Lung (tissue), 11 donors: ENCODE measurements at regions not wholly inside any gene's neighbourhood (a gene's known extent, or its start where the extent isn't known, plus 50 kb on each side); places are given as distances from the start of the nearest gene placed in this dataset.

Experiments
- ATAC-seq: fragments of 200-7000 bp; cut with Tn5 transposase; one replicate; pipeline ENCODE4 v1.9.1; 2020; ENCODE audit warnings: moderate number of reproducible peaks; ENCODE audit not compliant: insufficient read depth, low FRiP score
- DNase-seq, 3 donors: peaks; one replicate each; pipeline ENCODE4 v3.0.0-alpha.2; 2013 to 2017
- H3K27ac ChIP-seq, 2 donors: one replicate each; pipeline ENCODE4 v1.5.1; 2013; ENCODE audit warnings: mild to moderate bottlenecking in 2 of 2, moderate library complexity in 2 of 2, control low read depth in 1 of 2, inconsistent platforms in 1 of 2, low read depth in 1 of 2, low read length in 1 of 2
- H3K27me3 ChIP-seq, 3 donors: one replicate each; pipeline ENCODE4 v1.5.1; 2013; ENCODE audit warnings: low read length in 2 of 3; ENCODE audit not compliant: control insufficient read depth in 3 of 3, insufficient read depth in 3 of 3
- H3K36me3 ChIP-seq, 4 donors: one replicate each; pipeline ENCODE4 v1.5.1; 2013; ENCODE audit warnings: low read length in 4 of 4, mild to moderate bottlenecking in 1 of 4, moderate library complexity in 1 of 4; ENCODE audit not compliant: control insufficient read depth in 4 of 4, insufficient read depth in 4 of 4
- H3K4me1 ChIP-seq, 5 donors: one replicate each; pipeline ENCODE4 v1.5.1; 2013; ENCODE audit warnings: low read length in 5 of 5, mild to moderate bottlenecking in 2 of 5, moderate library complexity in 1 of 5; ENCODE audit not compliant: control insufficient read depth in 5 of 5, insufficient read depth in 5 of 5
- H3K4me3 ChIP-seq: one replicate; pipeline ENCODE4 v1.5.1; 2013; ENCODE audit warnings: mild to moderate bottlenecking, control low read depth, moderate library complexity
- H3K9ac ChIP-seq, 2 donors: one replicate each; pipeline ENCODE4 v1.5.1; 2013; ENCODE audit warnings: low read length in 2 of 2, control low read depth in 1 of 2; ENCODE audit not compliant: insufficient read depth in 1 of 2
- H3K9me3 ChIP-seq, 4 donors: one replicate each; pipeline ENCODE4 v1.5.1; 2013; ENCODE audit warnings: low read length in 3 of 4, mild to moderate bottlenecking in 1 of 4, moderate library complexity in 1 of 4; ENCODE audit not compliant: control insufficient read depth in 4 of 4, insufficient read depth in 3 of 4
- WGBS, 2 donors: extraction: QIAGEN DNeasy Blood & Tissue Kit; methylation state at CpG; one replicate each; pipeline ENCODE4 v1.1.7; 2013; 5-methylcytosine and 5-hydroxymethylcytosine counted together
- TF ChIP-seq, protein P1 (sequence below): IDR thresholded peaks from 2 replicates; pipeline ENCODE4 v1.5.1; 2012; ENCODE audit warnings: mild to moderate bottlenecking; ENCODE audit errors: control extremely low read depth, extremely low read depth
- donor health status: control.
- donor health status: control.
- donor health status: Bipolar disorder and iron deficiency.
- donor health status: healthy.
- donor health status: DM: yes; HTN: yes; CAD: no.

GRCh38 chr16:26281381-26282110 lies 589.8 kb downstream of the HS3ST4 start:
- no peaks in the 10 kb centered on the region for H3K27me3 ChIP-seq
- H3K27ac ChIP-seq = no peak overlapping the region
- peaks cover 0 to 8% (median 1%) of the 10 kb centered on the region in 4 donors for H3K9me3 ChIP-seq
- no peaks in the 10 kb centered on the region for H3K4me1 ChIP-seq
- no peak overlapping the region for H3K4me3 ChIP-seq
- H3K36me3 ChIP-seq = no peaks in the 10 kb centered on the region
- no peak overlapping the region for H3K9ac ChIP-seq
- WGBS, 2 donors = 72 to 78% methylated on average over 8 of the region's 8 CpGs
- DNase-seq (no peak), ATAC-seq (no peak)
- TF ChIP-seq, protein P1, sequence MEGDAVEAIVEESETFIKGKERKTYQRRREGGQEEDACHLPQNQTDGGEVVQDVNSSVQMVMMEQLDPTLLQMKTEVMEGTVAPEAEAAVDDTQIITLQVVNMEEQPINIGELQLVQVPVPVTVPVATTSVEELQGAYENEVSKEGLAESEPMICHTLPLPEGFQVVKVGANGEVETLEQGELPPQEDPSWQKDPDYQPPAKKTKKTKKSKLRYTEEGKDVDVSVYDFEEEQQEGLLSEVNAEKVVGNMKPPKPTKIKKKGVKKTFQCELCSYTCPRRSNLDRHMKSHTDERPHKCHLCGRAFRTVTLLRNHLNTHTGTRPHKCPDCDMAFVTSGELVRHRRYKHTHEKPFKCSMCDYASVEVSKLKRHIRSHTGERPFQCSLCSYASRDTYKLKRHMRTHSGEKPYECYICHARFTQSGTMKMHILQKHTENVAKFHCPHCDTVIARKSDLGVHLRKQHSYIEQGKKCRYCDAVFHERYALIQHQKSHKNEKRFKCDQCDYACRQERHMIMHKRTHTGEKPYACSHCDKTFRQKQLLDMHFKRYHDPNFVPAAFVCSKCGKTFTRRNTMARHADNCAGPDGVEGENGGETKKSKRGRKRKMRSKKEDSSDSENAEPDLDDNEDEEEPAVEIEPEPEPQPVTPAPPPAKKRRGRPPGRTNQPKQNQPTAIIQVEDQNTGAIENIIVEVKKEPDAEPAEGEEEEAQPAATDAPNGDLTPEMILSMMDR = no peak

DNA sequence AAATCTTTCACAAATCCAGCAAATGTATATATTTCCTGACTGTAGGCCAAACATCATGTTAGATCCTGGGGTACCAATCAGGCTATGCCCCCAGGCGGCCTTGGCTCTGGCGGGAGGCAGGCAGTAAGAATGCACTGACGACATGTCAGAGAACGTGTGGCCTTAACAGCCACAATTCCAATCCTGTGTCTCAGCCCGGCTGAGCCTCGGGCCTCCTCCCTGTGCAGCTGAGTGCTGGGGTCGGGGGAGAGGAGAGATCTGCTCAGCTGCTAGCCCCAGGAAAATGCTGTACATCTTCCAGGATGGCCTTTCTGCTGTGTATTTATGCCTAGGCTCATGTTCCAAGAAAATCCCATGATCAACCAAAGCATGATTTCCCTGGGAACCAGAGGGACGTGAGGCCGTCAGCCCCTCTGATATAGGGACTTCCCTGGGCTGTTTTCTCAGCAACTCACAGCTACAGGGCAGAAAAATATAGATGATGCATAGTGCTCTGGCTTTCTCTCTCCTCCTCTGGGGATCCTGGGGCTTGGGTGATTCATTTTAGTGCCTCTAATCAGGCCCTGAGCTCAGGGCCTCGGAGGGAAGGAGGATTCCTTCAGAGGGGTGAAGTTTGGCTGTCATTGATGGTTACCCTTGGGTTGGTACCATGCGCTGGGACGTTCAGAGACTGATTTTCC lies 604.0 kb downstream of the HS3ST4 start:
- TF ChIP-seq, protein P1 = no peak
- H3K4me3 ChIP-seq = no peak overlapping the region
- ATAC-seq = no peak
- no peaks in the 10 kb centered on the region for H3K36me3 ChIP-seq
- no peaks in the 10 kb centered on the region for H3K27me3 ChIP-seq
- 68 to 79% methylated on average over 12 of the region's 12 CpGs for WGBS, 2 donors
- no peaks in the 10 kb centered on the region for H3K4me1 ChIP-seq
- no peaks in the 10 kb centered on the region for H3K9me3 ChIP-seq
- H3K9ac ChIP-seq = no peak overlapping the region
- no peak overlapping the region for H3K27ac ChIP-seq
- DNase-seq = no peak

GRCh38 chr16:26301516-26301915 lies 609.8 kb downstream of the HS3ST4 start:
- H3K9me3 ChIP-seq = no peaks in the 10 kb centered on the region
- no peak overlapping the region for H3K27ac ChIP-seq
- no peaks in the 10 kb centered on the region for H3K27me3 ChIP-seq
- H3K4me1 ChIP-seq = no peaks in the 10 kb centered on the region
- no peak overlapping the region for H3K4me3 ChIP-seq
- ATAC-seq (no peak), DNase-seq (no peak)
- H3K9ac ChIP-seq = no peak overlapping the region
- H3K36me3 ChIP-seq = no peaks in the 10 kb centered on the region
- TF ChIP-seq, protein P1 = no peak
- WGBS, 2 donors = 59 to 84% methylated on average over 2 of the region's 2 CpGs
